Brain microvascular endothelial cell (primary cell): ENCODE measurements at regions not wholly inside any gene's neighbourhood (a gene's known extent, or its start where the extent isn't known, plus 50 kb on each side); places are given as distances from the start of the nearest gene placed in this dataset.

Experiments
- DNase-seq: peaks from one replicate; pipeline ENCODE4 v3.0.0-alpha.2; 2020
- H3K27ac ChIP-seq: fragments of 250-450 bp; sonication (Bioruptor Pico); 2 replicates; pipeline ENCODE4 v1.5.1; 2020; ENCODE audit warnings: mild to moderate bottlenecking, moderate library complexity
- H3K27me3 ChIP-seq: fragments of 250-450 bp; sonication (Bioruptor Pico); replicated peaks from 2 replicates; pipeline ENCODE4 v1.5.1; 2020; ENCODE audit warnings: mild to moderate bottlenecking
- H3K36me3 ChIP-seq: fragments of 250-450 bp; sonication (Bioruptor Pico); replicated peaks from 2 replicates; pipeline ENCODE4 v1.5.1; 2020; ENCODE audit warnings: mild to moderate bottlenecking
- H3K4me3 ChIP-seq: 2 replicates; pipeline ENCODE4 v1.5.1; 2011; ENCODE audit warnings: low read depth, mild to moderate bottlenecking, control low read depth, low read length, moderate library complexity
- CTCF ChIP-seq: IDR thresholded peaks from 2 replicates; pipeline ENCODE4 v1.5.1; 2011; ENCODE audit warnings: low read depth, mild to moderate bottlenecking, moderate library complexity, low read length, control low read depth, inconsistent platforms; ENCODE audit errors: missing control alignments
- in situ Hi-C: cut with HindIII; loops from 2 replicates; pipeline ENCODE4 v1.10.0; 2017; ENCODE audit warnings: low sequenced_read_pairs, low pct_ligation_motif_present

- Histone ChIP-seq H3K27me3 (no peaks in the 10 kb centered on the region), H3K27ac (no peak overlapping the region), H3K36me3 (no peaks in the 10 kb centered on the region), H3K4me3 (no peak overlapping the region)
- in situ Hi-C loops = no loop called here
- TF ChIP-seq CTCF = no peak
- no peak for DNase-seq
Observed at GRCh38 chr22:47997052-47997590, 1234.7 kb downstream of the TBC1D22A start.

GRCh38 chr22:47996446-47996857 lies 1234.0 kb downstream of the TBC1D22A start:
- H3K27ac ChIP-seq = no peak overlapping the region
- no peak overlapping the region for H3K4me3 ChIP-seq
- in situ Hi-C loops = no loop called here
- DNase-seq = no peak
- no peak for TF ChIP-seq CTCF
- no peaks in the 10 kb centered on the region for H3K36me3 ChIP-seq
- H3K27me3 ChIP-seq = no peaks in the 10 kb centered on the region

- no peak for TF ChIP-seq CTCF
- no peak for DNase-seq
- no peak overlapping the region for H3K4me3 ChIP-seq
- in situ Hi-C loops = no loop called here
- no peaks in the 10 kb centered on the region for H3K27me3 ChIP-seq
- H3K36me3 ChIP-seq = no peaks in the 10 kb centered on the region
- H3K27ac ChIP-seq = no peak overlapping the region
Observed at GRCh38 chr22:47995718-47996117, 1233.3 kb downstream of the TBC1D22A start.

- in situ Hi-C loops = no loop called here
- Histone ChIP-seq H3K36me3 (no peaks in the 10 kb centered on the region), H3K27ac (no peak overlapping the region), H3K4me3 (no peak overlapping the region), H3K27me3 (no peaks in the 10 kb centered on the region)
- no peak for DNase-seq
- TF ChIP-seq CTCF = no peak
Observed at GRCh38 chr22:47995264-47995627, 1232.8 kb downstream of the TBC1D22A start.

- no peaks in the 10 kb centered on the region for H3K27me3 ChIP-seq
- H3K27ac ChIP-seq = no peak overlapping the region
- H3K4me3 ChIP-seq = no peak overlapping the region
- no peak for TF ChIP-seq CTCF
- no peak for DNase-seq
- in situ Hi-C loops = no loop called here
- no peaks in the 10 kb centered on the region for H3K36me3 ChIP-seq
Observed at GRCh38 chr22:47994601-47995263, 1232.3 kb downstream of the TBC1D22A start.

- no peak overlapping the region for H3K4me3 ChIP-seq
- DNase-seq = no peak
- in situ Hi-C loops = no loop called here
- H3K27me3 ChIP-seq = no peaks in the 10 kb centered on the region
- no peak overlapping the region for H3K27ac ChIP-seq
- H3K36me3 ChIP-seq = no peaks in the 10 kb centered on the region
- no peak for TF ChIP-seq CTCF
Observed at GRCh38 chr22:47994045-47994444, 1231.6 kb downstream of the TBC1D22A start.
